ENCODE measurements at regions not wholly inside any gene's neighbourhood (a gene's known extent, or its start where the extent isn't known, plus 50 kb on each side); places are given as distances from the start of the nearest gene placed in this dataset.

GRCh38 chr13:107222597-107222996 lies 654.7 kb upstream of the ARGLU1 start:
- no peak for DNase-seq (ENCODE audit: low read depth)
- no peak overlapping the region for H3K4me3 ChIP-seq (ENCODE audit: low read depth, low read length)

GRCh38 chr13:107220245-107220644 lies 652.3 kb upstream of the ARGLU1 start:
- no peak overlapping the region for H3K4me3 ChIP-seq (ENCODE audit: low read depth, low read length)
- DNase-seq (ENCODE audit: low read depth) = no peak

GRCh38 chr13:107217251-107217650 lies 649.3 kb upstream of the ARGLU1 start:
- H3K4me3 ChIP-seq (ENCODE audit: low read depth, low read length) = no peak overlapping the region
- no peak for DNase-seq (ENCODE audit: low read depth)

GRCh38 chr13:107216046-107216755 lies 648.3 kb upstream of the ARGLU1 start:
- H3K4me3 ChIP-seq (ENCODE audit: low read depth, low read length) = no peak overlapping the region
- no peak for DNase-seq (ENCODE audit: low read depth)

- H3K4me3 ChIP-seq (ENCODE audit: low read depth, low read length) = peak overlapping the region; percentile 17
These were observed 643.1 kb upstream of the ARGLU1 start for GRCh38 chr13:107211073-107211472.

GRCh38 chr13:107210723-107211030 lies 642.7 kb upstream of the ARGLU1 start:
- no peak for DNase-seq (ENCODE audit: low read depth)
- H3K4me3 ChIP-seq (ENCODE audit: low read depth, low read length) = peak overlapping the region; percentile 17

More at GRCh38 chr13:107211073-107211472, 643.1 kb upstream of the ARGLU1 start:
- peak; percentile 71 for DNase-seq (ENCODE audit: low read depth)

- no peak for DNase-seq (ENCODE audit: low read depth)
- peak overlapping the region; percentile 17 for H3K4me3 ChIP-seq (ENCODE audit: low read depth, low read length)
These were observed 642.1 kb upstream of the ARGLU1 start for GRCh38 chr13:107209824-107210722.

GRCh38 chr13:107208889-107209288 lies 641.0 kb upstream of the ARGLU1 start:
- H3K4me3 ChIP-seq (ENCODE audit: low read depth, low read length) = no peak overlapping the region
- DNase-seq (ENCODE audit: low read depth) = no peak

- DNase-seq (ENCODE audit: low read depth) = no peak
- H3K4me3 ChIP-seq (ENCODE audit: low read depth, low read length) = no peak overlapping the region
These were observed 637.6 kb upstream of the ARGLU1 start for GRCh38 chr13:107205318-107206104.

GRCh38 chr13:107203146-107203847 lies 635.4 kb upstream of the ARGLU1 start:
- no peak overlapping the region for H3K4me3 ChIP-seq (ENCODE audit: low read depth, low read length)
- DNase-seq (ENCODE audit: low read depth) = no peak

- H3K4me3 ChIP-seq (ENCODE audit: low read depth, low read length) = no peak overlapping the region
- DNase-seq (ENCODE audit: low read depth) = peak; percentile 36
These were observed 634.6 kb upstream of the ARGLU1 start for GRCh38 chr13:107202371-107203023.

- H3K4me3 ChIP-seq (ENCODE audit: low read depth, low read length) = no peak overlapping the region
- DNase-seq (ENCODE audit: low read depth) = no peak
These were observed 632.6 kb upstream of the ARGLU1 start for GRCh38 chr13:107200491-107200890.

GRCh38 chr13:107192289-107192688 lies 624.4 kb upstream of the ARGLU1 start:
- no peak for DNase-seq (ENCODE audit: low read depth)
- H3K4me3 ChIP-seq (ENCODE audit: low read depth, low read length) = no peak overlapping the region

GRCh38 chr13:107190065-107190464 lies 622.1 kb upstream of the ARGLU1 start:
- DNase-seq (ENCODE audit: low read depth) = no peak
- no peak overlapping the region for H3K4me3 ChIP-seq (ENCODE audit: low read depth, low read length)

GRCh38 chr13:107185889-107186288 lies 618.0 kb upstream of the ARGLU1 start:
- H3K4me3 ChIP-seq (ENCODE audit: low read depth, low read length) = no peak overlapping the region
- no peak for DNase-seq (ENCODE audit: low read depth)

- no peak for DNase-seq (ENCODE audit: low read depth)
- H3K4me3 ChIP-seq (ENCODE audit: low read depth, low read length) = no peak overlapping the region
These were observed 602.5 kb upstream of the ARGLU1 start for GRCh38 chr13:107170270-107170931.

GRCh38 chr13:107157271-107157670 lies 589.3 kb upstream of the ARGLU1 start:
- no peak overlapping the region for H3K4me3 ChIP-seq (ENCODE audit: low read depth, low read length)
- peak; percentile 4 for DNase-seq (ENCODE audit: low read depth)

GRCh38 chr13:107144432-107144831 lies 576.5 kb upstream of the ARGLU1 start:
- DNase-seq (ENCODE audit: low read depth) = no peak
- no peak overlapping the region for H3K4me3 ChIP-seq (ENCODE audit: low read depth, low read length)
